KMS-11 (cell line): ENCODE measurements at regions not wholly inside any gene's neighbourhood (a gene's known extent, or its start where the extent isn't known, plus 50 kb on each side); places are given as distances from the start of the nearest gene placed in this dataset.

Experiments
- H2AFZ ChIP-seq: fragments of 200-600 bp; sonication (generic); 2 replicates; pipeline ENCODE4 v1.6.1; 2016; ENCODE audit warnings: antibody characterized with exemption, mixed run types, low read depth
- H3K27ac ChIP-seq: fragments of 200-600 bp; sonication (generic); 2 replicates; pipeline ENCODE4 v1.6.1; 2016; ENCODE audit warnings: mild to moderate bottlenecking, mixed run types
- H3K27me3 ChIP-seq: fragments of 200-600 bp; sonication (generic); 2 replicates; pipeline ENCODE4 v1.6.1; 2017; ENCODE audit warnings: mild to moderate bottlenecking, low read depth, mixed run types, moderate library complexity; ENCODE audit not compliant: insufficient read depth
- H3K36me3 ChIP-seq: fragments of 200-600 bp; sonication (generic); 2 replicates; pipeline ENCODE4 v1.6.1; 2017; ENCODE audit warnings: mild to moderate bottlenecking, mixed run types; ENCODE audit not compliant: insufficient read depth
- H3K4me1 ChIP-seq: fragments of 200-600 bp; sonication (generic); 2 replicates; pipeline ENCODE4 v1.6.1; 2016; ENCODE audit warnings: mild to moderate bottlenecking, low read depth, mixed run types; ENCODE audit not compliant: poor library complexity, severe bottlenecking
- H3K4me2 ChIP-seq: fragments of 200-600 bp; sonication (generic); 2 replicates; pipeline ENCODE4 v1.7.0; 2016; ENCODE audit warnings: mild to moderate bottlenecking, mixed run types
- H3K4me3 ChIP-seq: fragments of 200-600 bp; sonication (generic); IDR thresholded peaks from 2 replicates; pipeline ENCODE4 v1.6.1; 2017; ENCODE audit warnings: low read depth, low read length, mixed read lengths; ENCODE audit not compliant: insufficient read depth
- H3K79me2 ChIP-seq: fragments of 200-600 bp; sonication (generic); 2 replicates; pipeline ENCODE4 v1.6.1; 2016; ENCODE audit warnings: low read depth, mixed run types; ENCODE audit not compliant: insufficient read depth
- H3K9ac ChIP-seq: fragments of 200-600 bp; sonication (generic); 2 replicates; pipeline ENCODE4 v1.6.1; 2016; ENCODE audit warnings: mild to moderate bottlenecking, mixed run types
- H4K20me1 ChIP-seq: fragments of 200-600 bp; sonication (generic); 2 replicates; pipeline ENCODE4 v1.6.1; 2016; ENCODE audit warnings: mild to moderate bottlenecking, mixed run types; ENCODE audit not compliant: insufficient read depth
- TF ChIP-seq, protein P1 (sequence below): fragments of 200-600 bp; sonication (generic); conservative IDR thresholded peaks from 2 replicates; pipeline ENCODE4 v1.6.1; 2017; ENCODE audit warnings: low read depth, mild to moderate bottlenecking, antibody characterized with exemption, low read length, moderate library complexity, mixed read lengths

GRCh38 chr10:81674941-81675340, 200.1 kb upstream of the NRG3 start:
- no peak overlapping the region for H3K27ac ChIP-seq
- H3K27me3 ChIP-seq = no peaks in the 10 kb centered on the region
- no peaks in the 10 kb centered on the region for H3K79me2 ChIP-seq
- TF ChIP-seq, protein P1, sequence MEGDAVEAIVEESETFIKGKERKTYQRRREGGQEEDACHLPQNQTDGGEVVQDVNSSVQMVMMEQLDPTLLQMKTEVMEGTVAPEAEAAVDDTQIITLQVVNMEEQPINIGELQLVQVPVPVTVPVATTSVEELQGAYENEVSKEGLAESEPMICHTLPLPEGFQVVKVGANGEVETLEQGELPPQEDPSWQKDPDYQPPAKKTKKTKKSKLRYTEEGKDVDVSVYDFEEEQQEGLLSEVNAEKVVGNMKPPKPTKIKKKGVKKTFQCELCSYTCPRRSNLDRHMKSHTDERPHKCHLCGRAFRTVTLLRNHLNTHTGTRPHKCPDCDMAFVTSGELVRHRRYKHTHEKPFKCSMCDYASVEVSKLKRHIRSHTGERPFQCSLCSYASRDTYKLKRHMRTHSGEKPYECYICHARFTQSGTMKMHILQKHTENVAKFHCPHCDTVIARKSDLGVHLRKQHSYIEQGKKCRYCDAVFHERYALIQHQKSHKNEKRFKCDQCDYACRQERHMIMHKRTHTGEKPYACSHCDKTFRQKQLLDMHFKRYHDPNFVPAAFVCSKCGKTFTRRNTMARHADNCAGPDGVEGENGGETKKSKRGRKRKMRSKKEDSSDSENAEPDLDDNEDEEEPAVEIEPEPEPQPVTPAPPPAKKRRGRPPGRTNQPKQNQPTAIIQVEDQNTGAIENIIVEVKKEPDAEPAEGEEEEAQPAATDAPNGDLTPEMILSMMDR = no peak
- H2AFZ ChIP-seq = 0 out of 2 replicates have a peak overlapping the region, but pooled peaks have one; percentile 32
- peaks cover 61% of the 10 kb centered on the region for H3K4me1 ChIP-seq
- peak overlapping the region; percentile 36 for H3K4me2 ChIP-seq
- no peaks in the 10 kb centered on the region for H4K20me1 ChIP-seq
- no peak overlapping the region for H3K4me3 ChIP-seq
- H3K9ac ChIP-seq = no peak overlapping the region
- no peaks in the 10 kb centered on the region for H3K36me3 ChIP-seq

DNA sequence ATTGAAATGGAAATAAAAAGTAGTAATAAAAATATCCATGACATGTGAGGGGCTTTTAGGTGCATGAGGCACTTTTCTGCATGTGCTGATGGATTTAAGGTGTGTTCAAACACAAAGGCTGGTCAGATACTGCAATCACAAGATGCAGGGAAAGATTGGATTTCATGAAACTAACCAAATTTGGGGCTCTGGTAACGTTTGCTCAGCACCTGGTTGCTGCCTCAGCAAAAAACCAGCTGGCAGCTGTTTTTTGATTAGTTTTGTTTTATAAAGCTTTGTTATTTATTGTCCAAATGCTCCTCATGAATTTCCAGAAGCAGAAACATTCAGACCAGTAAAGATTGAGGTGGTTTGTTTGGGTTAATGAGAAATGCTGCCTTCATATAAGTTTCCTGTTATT, 195.7 kb upstream of the NRG3 start:
- Histone ChIP-seq H3K36me3 (no peaks in the 10 kb centered on the region), H2AFZ (peak overlapping the region; percentile 35; the same call in 1 of the 2 replicates), H3K27ac (peak overlapping the region; percentile 79), H3K9ac (peak overlapping the region; percentile 14; the same call in 1 of the 2 replicates), H3K79me2 (no peaks in the 10 kb centered on the region), H3K4me2 (peak overlapping the region; percentile 62), H4K20me1 (no peaks in the 10 kb centered on the region), H3K4me3 (no peak overlapping the region), H3K27me3 (no peaks in the 10 kb centered on the region), H3K4me1 (peaks cover 72% of the 10 kb centered on the region)
- TF ChIP-seq, protein P1 = no peak

GRCh38 chr10:81680359-81680758, 194.6 kb upstream of the NRG3 start:
- Histone ChIP-seq H2AFZ (peak overlapping the region; percentile 35; the same call in 1 of the 2 replicates), H3K4me2 (peak overlapping the region; percentile 62), H3K27ac (peak overlapping the region; percentile 79), H3K27me3 (no peaks in the 10 kb centered on the region), H3K4me1 (peaks cover 61% of the 10 kb centered on the region), H3K4me3 (no peak overlapping the region), H3K9ac (peak overlapping the region; percentile 14; the same call in 1 of the 2 replicates), H3K36me3 (no peaks in the 10 kb centered on the region), H4K20me1 (no peaks in the 10 kb centered on the region), H3K79me2 (no peaks in the 10 kb centered on the region)
- TF ChIP-seq, protein P1 = no peak

DNA sequence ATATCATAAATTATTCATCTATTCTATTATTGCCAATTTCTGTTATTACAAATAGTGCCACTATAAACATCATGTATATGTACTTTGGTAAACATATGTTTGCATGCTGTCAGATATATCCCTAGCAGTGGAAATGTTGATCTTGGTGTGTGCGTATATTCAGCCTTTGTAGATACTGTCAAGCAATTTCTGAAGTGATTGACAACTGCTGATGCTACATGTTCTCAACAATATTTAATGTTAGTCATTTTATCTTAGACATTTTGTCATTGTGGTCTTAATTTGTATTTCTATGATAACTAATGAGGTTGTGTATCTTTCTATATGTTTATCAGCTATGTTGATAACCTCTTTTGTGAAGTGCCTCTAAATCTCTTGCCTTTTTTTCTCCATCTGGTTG, 186.5 kb upstream of the NRG3 start:
- no peaks in the 10 kb centered on the region for H3K4me1 ChIP-seq

More for the DNA sequence above, 186.5 kb upstream of the NRG3 start:
- TF ChIP-seq, protein P1 = no peak
- H3K79me2 ChIP-seq = no peaks in the 10 kb centered on the region
- no peak overlapping the region for H3K4me2 ChIP-seq
- H3K27me3 ChIP-seq = no peaks in the 10 kb centered on the region
- H3K27ac ChIP-seq = no peak overlapping the region
- no peaks in the 10 kb centered on the region for H4K20me1 ChIP-seq
- no peaks in the 10 kb centered on the region for H3K36me3 ChIP-seq
- no peak overlapping the region for H3K4me3 ChIP-seq
- H2AFZ ChIP-seq = no peak overlapping the region
- no peak overlapping the region for H3K9ac ChIP-seq
